NT2/D1 (cell line): ENCODE measurements at regions not wholly inside any gene's neighbourhood (a gene's known extent, or its start where the extent isn't known, plus 50 kb on each side); places are given as distances from the start of the nearest gene placed in this dataset.

Source experiments
- YY1 ChIP-seq: IDR thresholded peaks from 2 replicates; pipeline ENCODE4 v1.6.1; 2011; ENCODE audit not compliant: insufficient read length, insufficient read depth
- ZNF274 ChIP-seq: IDR thresholded peaks from 2 replicates; pipeline ENCODE4 v1.6.1; 2011; ENCODE audit warnings: mild to moderate bottlenecking, low read depth, low read length

GRCh38 chr16:66079671-66080334 is 286.7 kb upstream of the CDH5 start:
- no peak for TF ChIP-seq ZNF274
- TF ChIP-seq YY1: no peak
